ENCODE measurements at regions not wholly inside any gene's neighbourhood (a gene's known extent, or its start where the extent isn't known, plus 50 kb on each side); places are given as distances from the start of the nearest gene placed in this dataset.

DNA sequence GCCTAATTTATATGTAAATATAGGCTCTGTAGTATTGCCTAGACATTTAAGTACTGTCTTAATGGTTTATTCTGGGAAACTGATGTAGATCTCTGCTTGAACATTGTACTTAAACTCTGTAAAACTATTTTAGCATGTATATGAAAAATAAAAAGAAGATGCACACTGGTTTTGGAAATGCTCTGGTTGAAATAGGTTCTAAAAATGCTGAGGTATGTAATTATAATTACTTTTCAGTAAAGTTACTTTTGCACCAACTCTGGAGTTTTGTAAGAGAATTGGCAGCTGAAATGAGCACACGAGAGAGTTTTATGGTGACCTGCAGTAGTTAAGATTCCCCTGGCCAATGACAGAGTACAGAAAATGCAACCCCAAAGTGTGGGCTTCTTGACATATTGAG, 353.9 kb downstream of the ATP23 start:
- TF ChIP-seq, protein P1, sequence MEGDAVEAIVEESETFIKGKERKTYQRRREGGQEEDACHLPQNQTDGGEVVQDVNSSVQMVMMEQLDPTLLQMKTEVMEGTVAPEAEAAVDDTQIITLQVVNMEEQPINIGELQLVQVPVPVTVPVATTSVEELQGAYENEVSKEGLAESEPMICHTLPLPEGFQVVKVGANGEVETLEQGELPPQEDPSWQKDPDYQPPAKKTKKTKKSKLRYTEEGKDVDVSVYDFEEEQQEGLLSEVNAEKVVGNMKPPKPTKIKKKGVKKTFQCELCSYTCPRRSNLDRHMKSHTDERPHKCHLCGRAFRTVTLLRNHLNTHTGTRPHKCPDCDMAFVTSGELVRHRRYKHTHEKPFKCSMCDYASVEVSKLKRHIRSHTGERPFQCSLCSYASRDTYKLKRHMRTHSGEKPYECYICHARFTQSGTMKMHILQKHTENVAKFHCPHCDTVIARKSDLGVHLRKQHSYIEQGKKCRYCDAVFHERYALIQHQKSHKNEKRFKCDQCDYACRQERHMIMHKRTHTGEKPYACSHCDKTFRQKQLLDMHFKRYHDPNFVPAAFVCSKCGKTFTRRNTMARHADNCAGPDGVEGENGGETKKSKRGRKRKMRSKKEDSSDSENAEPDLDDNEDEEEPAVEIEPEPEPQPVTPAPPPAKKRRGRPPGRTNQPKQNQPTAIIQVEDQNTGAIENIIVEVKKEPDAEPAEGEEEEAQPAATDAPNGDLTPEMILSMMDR (IDR thresholded peaks at IDR 0.05), result no peak

DNA sequence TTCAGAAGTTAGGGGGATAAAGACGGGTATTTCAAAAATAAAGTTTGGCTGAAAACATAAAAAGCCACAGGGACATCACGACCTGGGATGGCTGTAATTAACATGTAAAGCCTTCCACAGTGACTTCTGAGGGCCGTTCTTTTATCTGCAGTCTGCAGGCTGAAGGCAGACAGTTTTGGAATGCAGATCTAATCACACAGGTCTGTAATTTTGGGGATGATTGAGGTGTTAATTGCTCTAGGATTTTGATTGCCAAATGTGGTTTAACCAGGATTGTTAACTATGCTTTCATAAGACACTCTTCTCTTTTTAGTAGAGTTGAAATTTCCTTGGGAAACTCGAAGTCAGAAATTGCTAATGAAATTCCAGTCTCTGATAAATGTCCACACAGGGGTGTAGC, 355.5 kb downstream of the ATP23 start:
- TF ChIP-seq, protein P1 (IDR thresholded peaks at IDR 0.05), result no peak

DNA sequence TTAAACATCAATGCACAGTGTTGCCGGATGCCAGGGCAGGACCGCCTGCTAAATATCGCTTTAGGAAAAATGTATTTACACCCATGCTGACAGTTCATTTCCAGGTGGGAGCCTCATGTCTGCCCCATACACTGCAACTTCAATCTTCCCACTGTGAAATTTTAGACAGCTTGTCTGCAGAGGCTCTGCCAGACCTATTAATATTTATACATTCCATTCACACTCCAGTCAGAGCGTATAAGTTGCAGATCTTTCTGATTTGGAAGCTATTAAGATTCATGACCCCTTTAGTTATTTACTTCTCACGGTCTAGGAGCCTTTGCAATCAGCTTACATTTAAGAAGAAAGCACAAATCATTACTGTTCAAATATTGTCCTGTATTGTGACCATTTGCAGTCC, 357.4 kb downstream of the ATP23 start:
- TF ChIP-seq, protein P1 (IDR thresholded peaks at IDR 0.05), result no peak

DNA sequence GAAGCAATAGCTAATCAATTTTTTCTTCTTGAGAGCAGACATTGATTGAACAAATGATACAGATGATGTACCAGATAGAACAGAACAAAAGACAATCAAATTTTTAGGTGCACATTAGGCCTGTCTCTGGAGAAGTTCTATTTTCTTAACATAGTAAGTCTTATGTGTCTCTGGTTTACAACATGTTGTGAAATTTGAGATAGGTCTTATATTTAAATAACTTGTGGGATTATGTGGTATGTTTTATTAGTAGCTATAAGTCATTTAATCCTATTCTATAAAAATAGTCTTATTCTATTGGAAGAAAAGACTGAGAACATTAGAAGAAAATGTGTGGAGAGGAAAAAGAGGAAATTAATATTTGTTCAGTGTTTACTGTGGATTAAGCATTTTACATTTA, 358.0 kb downstream of the ATP23 start:
- TF ChIP-seq, protein P1 (IDR thresholded peaks at IDR 0.05), result no peak

DNA sequence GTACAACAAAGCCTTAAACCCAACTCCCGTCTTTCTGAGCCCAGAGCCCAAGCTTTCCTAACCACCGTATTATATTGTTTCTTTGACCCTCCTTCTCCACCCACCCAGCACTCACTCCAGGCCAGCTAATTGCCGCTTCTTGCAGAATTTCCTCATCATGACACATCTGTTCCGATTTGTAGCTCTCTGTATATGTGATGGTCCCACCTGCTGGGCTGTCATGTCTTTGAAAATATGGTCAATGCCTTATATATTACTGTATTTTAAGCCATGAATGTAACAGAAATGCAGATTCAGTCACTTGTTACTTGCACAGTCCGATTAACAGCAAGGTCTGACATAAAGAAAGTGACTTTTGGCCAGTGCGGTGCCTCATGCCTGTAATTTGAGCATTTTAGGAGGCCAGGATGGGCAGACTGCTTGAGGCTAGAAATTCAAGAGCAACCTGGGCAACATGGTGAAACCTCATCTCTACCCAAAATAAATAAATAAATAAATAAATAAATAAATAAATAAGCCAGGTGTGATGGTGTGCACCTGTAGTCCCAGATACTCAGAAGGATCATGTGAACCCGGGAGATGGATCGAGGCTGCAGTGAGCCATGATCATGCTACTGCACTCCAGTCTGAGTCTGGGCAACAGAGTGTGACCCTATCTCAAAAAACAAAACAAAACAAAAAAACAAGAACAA, 359.8 kb downstream of the ATP23 start:
- TF ChIP-seq, protein P1 (IDR thresholded peaks at IDR 0.05), result no peak

DNA sequence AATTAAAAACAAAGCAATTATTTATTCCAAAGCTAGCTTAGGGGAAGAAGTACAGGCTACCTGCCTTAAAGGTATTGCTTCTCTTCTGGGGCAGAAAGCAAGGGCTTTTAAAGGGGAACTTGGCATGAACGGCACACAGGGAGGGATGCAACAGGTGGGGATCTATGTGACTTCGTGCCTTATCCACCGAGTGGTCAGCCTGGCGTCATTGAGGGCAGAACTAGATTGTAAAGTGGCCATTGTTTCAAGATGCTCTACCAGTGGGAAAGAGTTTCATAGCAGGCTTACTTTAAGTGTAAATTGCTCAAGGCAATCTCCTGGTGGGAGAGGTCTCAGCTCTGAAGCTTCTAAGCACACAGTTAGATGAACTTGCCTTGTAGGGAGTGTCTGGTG, 360.4 kb downstream of the ATP23 start:
- TF ChIP-seq, protein P1 (IDR thresholded peaks at IDR 0.05), result no peak

DNA sequence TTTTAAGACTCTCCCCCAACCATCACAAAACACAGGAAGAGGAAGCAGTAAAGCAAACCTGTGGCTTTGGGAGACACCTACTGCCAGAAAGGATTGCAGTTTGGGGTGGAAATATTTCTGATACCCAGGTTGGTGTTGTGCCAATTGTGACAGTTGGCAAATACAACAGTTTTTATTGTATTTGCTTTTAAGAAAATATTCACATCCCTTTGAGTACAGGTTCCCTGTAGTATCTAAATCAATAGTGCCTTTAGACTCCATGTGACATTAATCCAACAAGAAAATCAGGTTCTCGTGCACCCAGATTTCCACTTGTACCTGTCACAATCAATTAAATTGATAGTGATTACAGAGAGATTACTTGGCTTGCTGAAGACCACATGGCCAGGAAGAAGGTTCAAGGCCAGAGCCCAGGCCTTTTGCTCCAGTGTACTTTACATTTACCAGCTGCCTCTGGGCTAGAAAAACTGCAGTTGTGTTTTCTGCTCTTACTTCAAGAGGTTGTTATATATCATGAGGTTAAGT, 361.2 kb downstream of the ATP23 start:
- TF ChIP-seq, protein P1 (IDR thresholded peaks at IDR 0.05), result peak; percentile 47; the same call in 1 of the 2 replicates

Data from LNCAP (cell line).